ENCODE measurements at regions not wholly inside any gene's neighbourhood (a gene's known extent, or its start where the extent isn't known, plus 50 kb on each side); places are given as distances from the start of the nearest gene placed in this dataset.

GRCh38 chr2:39514825-39515224, 77.7 kb upstream of the MAP4K3 start:
- DNase-seq = no peak

GRCh38 chr2:39515273-39515896, 78.3 kb upstream of the MAP4K3 start:
- no peak for DNase-seq

GRCh38 chr2:39515897-39516346, 78.8 kb upstream of the MAP4K3 start:
- DNase-seq = no peak

- DNase-seq = peak; percentile 35
These were observed 79.4 kb upstream of the MAP4K3 start for GRCh38 chr2:39516347-39517101.

GRCh38 chr2:39517102-39517436, 80.0 kb upstream of the MAP4K3 start:
- no peak for DNase-seq

GRCh38 chr2:39517622-39518021, 80.5 kb upstream of the MAP4K3 start:
- DNase-seq = no peak

- DNase-seq = no peak
These were observed 82.8 kb upstream of the MAP4K3 start for GRCh38 chr2:39519886-39520285.

GRCh38 chr2:39521876-39522517, 84.9 kb upstream of the MAP4K3 start:
- DNase-seq = no peak

- no peak for DNase-seq
These were observed 85.4 kb upstream of the MAP4K3 start for GRCh38 chr2:39522518-39522877.

GRCh38 chr2:39523308-39524044, 86.4 kb upstream of the MAP4K3 start:
- DNase-seq = no peak

GRCh38 chr2:39524061-39524460, 87.0 kb upstream of the MAP4K3 start:
- DNase-seq = no peak

GRCh38 chr2:39524756-39525635, 87.9 kb upstream of the MAP4K3 start:
- DNase-seq = no peak

GRCh38 chr2:39525636-39526412, 88.7 kb upstream of the MAP4K3 start:
- DNase-seq = no peak

- no peak for DNase-seq
These were observed 91.6 kb upstream of the MAP4K3 start for GRCh38 chr2:39528701-39529100.

GRCh38 chr2:39529836-39530235, 92.8 kb upstream of the MAP4K3 start:
- no peak for DNase-seq

- DNase-seq = no peak
These were observed 93.4 kb upstream of the MAP4K3 start for GRCh38 chr2:39530411-39530866.

- DNase-seq = no peak
These were observed 94.2 kb upstream of the MAP4K3 start for GRCh38 chr2:39531220-39531777.

GRCh38 chr2:39532933-39533332, 95.8 kb upstream of the MAP4K3 start:
- DNase-seq = no peak

- DNase-seq = no peak
These were observed 97.1 kb upstream of the MAP4K3 start for GRCh38 chr2:39534095-39534711.

- DNase-seq = no peak
These were observed 98.6 kb upstream of the MAP4K3 start for GRCh38 chr2:39535636-39536185.

Data from right kidney (tissue), 1 donor.